22Rv1 (cell line): ENCODE measurements at regions not wholly inside any gene's neighbourhood (a gene's known extent, or its start where the extent isn't known, plus 50 kb on each side); places are given as distances from the start of the nearest gene placed in this dataset.

Source experiments
- ZFX ChIP-seq: fragments of 450-650 bp; IDR thresholded peaks from 2 replicates; pipeline ENCODE4 v1.6.1; 2017; ENCODE audit warnings: antibody characterized with exemption, borderline replicate concordance
- TF ChIP-seq, protein P1 (sequence below): fragments of 450-650 bp; IDR thresholded peaks from 2 replicates; pipeline ENCODE4 v1.5.1; 2017; ENCODE audit warnings: mild to moderate bottlenecking

DNA sequence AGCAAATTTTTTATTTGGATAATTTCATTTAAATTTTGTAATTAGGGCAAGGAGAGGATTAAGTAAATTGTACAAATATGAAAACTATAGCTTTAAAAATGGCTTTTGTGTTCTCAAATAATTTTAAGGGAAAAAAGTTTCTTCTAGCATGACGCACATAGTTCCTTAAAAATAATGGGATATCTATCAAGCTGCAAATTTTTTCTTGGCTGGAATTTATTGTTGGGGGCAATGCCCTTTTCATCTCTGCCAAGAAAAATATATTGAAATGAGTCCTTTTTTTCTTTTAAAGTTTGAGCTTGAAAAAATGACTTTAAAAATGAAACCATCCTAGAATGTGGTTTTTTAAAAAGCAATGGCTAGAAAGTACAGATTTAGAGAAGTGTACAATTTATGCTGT is 154.4 kb upstream of the UGT8 start:
- TF ChIP-seq, protein P1, sequence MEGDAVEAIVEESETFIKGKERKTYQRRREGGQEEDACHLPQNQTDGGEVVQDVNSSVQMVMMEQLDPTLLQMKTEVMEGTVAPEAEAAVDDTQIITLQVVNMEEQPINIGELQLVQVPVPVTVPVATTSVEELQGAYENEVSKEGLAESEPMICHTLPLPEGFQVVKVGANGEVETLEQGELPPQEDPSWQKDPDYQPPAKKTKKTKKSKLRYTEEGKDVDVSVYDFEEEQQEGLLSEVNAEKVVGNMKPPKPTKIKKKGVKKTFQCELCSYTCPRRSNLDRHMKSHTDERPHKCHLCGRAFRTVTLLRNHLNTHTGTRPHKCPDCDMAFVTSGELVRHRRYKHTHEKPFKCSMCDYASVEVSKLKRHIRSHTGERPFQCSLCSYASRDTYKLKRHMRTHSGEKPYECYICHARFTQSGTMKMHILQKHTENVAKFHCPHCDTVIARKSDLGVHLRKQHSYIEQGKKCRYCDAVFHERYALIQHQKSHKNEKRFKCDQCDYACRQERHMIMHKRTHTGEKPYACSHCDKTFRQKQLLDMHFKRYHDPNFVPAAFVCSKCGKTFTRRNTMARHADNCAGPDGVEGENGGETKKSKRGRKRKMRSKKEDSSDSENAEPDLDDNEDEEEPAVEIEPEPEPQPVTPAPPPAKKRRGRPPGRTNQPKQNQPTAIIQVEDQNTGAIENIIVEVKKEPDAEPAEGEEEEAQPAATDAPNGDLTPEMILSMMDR, result no peak
- TF ChIP-seq ZFX, result no peak
